ENCODE measurements at regions not wholly inside any gene's neighbourhood (a gene's known extent, or its start where the extent isn't known, plus 50 kb on each side); places are given as distances from the start of the nearest gene placed in this dataset.

- TF ChIP-seq CTCF (IDR thresholded peaks at IDR 0.05; ENCODE audit: low read depth, low read length, missing control alignments) = no peak
- H3K4me3 ChIP-seq (replicated peaks; ENCODE audit: low read depth, low read length) = no peak overlapping the region
- DNase-seq (ENCODE audit: extremely low read depth, low read depth) = no peak
Observed at GRCh38 chr1:80594013-80594412, 1206.7 kb upstream of the ADGRL2 start.

- no peak overlapping the region for H3K4me3 ChIP-seq (replicated peaks; ENCODE audit: low read depth, low read length)
- DNase-seq (ENCODE audit: extremely low read depth, low read depth) = no peak
- no peak for TF ChIP-seq CTCF (IDR thresholded peaks at IDR 0.05; ENCODE audit: low read depth, low read length, missing control alignments)
Observed at GRCh38 chr1:80593197-80593596, 1207.5 kb upstream of the ADGRL2 start.

- no peak for DNase-seq (ENCODE audit: extremely low read depth, low read depth)
- TF ChIP-seq CTCF (IDR thresholded peaks at IDR 0.05; ENCODE audit: low read depth, low read length, missing control alignments) = no peak
- no peak overlapping the region for H3K4me3 ChIP-seq (replicated peaks; ENCODE audit: low read depth, low read length)
Observed at GRCh38 chr1:80582980-80583379, 1217.8 kb upstream of the ADGRL2 start.

GRCh38 chr1:80579055-80579454 is 1221.7 kb upstream of the ADGRL2 start:
- H3K4me3 ChIP-seq (replicated peaks; ENCODE audit: low read depth, low read length) = no peak overlapping the region
- no peak for TF ChIP-seq CTCF (IDR thresholded peaks at IDR 0.05; ENCODE audit: low read depth, low read length, missing control alignments)
- DNase-seq (ENCODE audit: extremely low read depth, low read depth) = no peak

GRCh38 chr1:80566867-80567266 is 1233.9 kb upstream of the ADGRL2 start:
- no peak for DNase-seq (ENCODE audit: extremely low read depth, low read depth)

GRCh38 chr1:80566123-80566522 is 1234.6 kb upstream of the ADGRL2 start:
- no peak overlapping the region for H3K4me3 ChIP-seq (replicated peaks; ENCODE audit: low read depth, low read length)
- no peak for DNase-seq (ENCODE audit: extremely low read depth, low read depth)
- no peak for TF ChIP-seq CTCF (IDR thresholded peaks at IDR 0.05; ENCODE audit: low read depth, low read length, missing control alignments)

More at GRCh38 chr1:80566867-80567266, 1233.9 kb upstream of the ADGRL2 start:
- H3K4me3 ChIP-seq (replicated peaks; ENCODE audit: low read depth, low read length) = no peak overlapping the region
- no peak for TF ChIP-seq CTCF (IDR thresholded peaks at IDR 0.05; ENCODE audit: low read depth, low read length, missing control alignments)

- no peak for DNase-seq (ENCODE audit: extremely low read depth, low read depth)
- TF ChIP-seq CTCF (IDR thresholded peaks at IDR 0.05; ENCODE audit: low read depth, low read length, missing control alignments) = no peak
- H3K4me3 ChIP-seq (replicated peaks; ENCODE audit: low read depth, low read length) = no peak overlapping the region
Observed at GRCh38 chr1:80565406-80565805, 1235.3 kb upstream of the ADGRL2 start.
